Liver (tissue), 3 donors: ENCODE measurements at regions not wholly inside any gene's neighbourhood (a gene's known extent, or its start where the extent isn't known, plus 50 kb on each side); places are given as distances from the start of the nearest gene placed in this dataset.

Source experiments
- ATF3 ChIP-seq: IDR thresholded peaks from 2 replicates; pipeline ENCODE4 v1.6.1; 2016; ENCODE audit warnings: antibody characterized with exemption
- CTCF ChIP-seq: fragments of 150-350 bp; IDR thresholded peaks from 2 replicates; pipeline ENCODE4 v1.5.1; 2017; ENCODE audit warnings: improper control_type of control experiment, low read depth, low read length; ENCODE audit not compliant: missing input control
- EGR1 ChIP-seq, 2 donors: IDR thresholded peaks; 2 replicates each; pipeline ENCODE4 v1.6.1; 2016 to 2018; ENCODE audit warnings: antibody characterized with exemption in 2 of 2, low read depth in 2 of 2
- GABPA ChIP-seq, 2 donors: IDR thresholded peaks in 1 of 2; conservative IDR thresholded peaks in 1 of 2; 2 replicates each; pipeline ENCODE4 v1.6.1; 2016; ENCODE audit warnings: antibody characterized with exemption in 2 of 2, mild to moderate bottlenecking in 1 of 2, moderate library complexity in 1 of 2
- HNF4A ChIP-seq, 2 donors: conservative IDR thresholded peaks; 2 replicates each; pipeline ENCODE4 v1.6.1; 2016; ENCODE audit warnings: antibody characterized with exemption in 2 of 2, mild to moderate bottlenecking in 2 of 2
- MAX ChIP-seq: IDR thresholded peaks from 2 replicates; pipeline ENCODE4 v1.6.1; 2016; ENCODE audit warnings: antibody characterized with exemption
- REST ChIP-seq: IDR thresholded peaks from 2 replicates; pipeline ENCODE4 v1.6.1; 2016; ENCODE audit warnings: antibody characterized with exemption, mild to moderate bottlenecking
- RXRA ChIP-seq, 2 donors: IDR thresholded peaks; 2 replicates each; pipeline ENCODE4 v1.6.1; 2017 to 2018; ENCODE audit warnings: antibody characterized with exemption in 2 of 2, mild to moderate bottlenecking in 1 of 2
- SP1 ChIP-seq: IDR thresholded peaks from 2 replicates; pipeline ENCODE4 v1.6.1; 2018; ENCODE audit warnings: antibody characterized with exemption, mild to moderate bottlenecking
- YY1 ChIP-seq: IDR thresholded peaks from 2 replicates; pipeline ENCODE4 v1.6.1; 2016; ENCODE audit warnings: antibody characterized with exemption, mild to moderate bottlenecking
- ZBTB33 ChIP-seq: IDR thresholded peaks from 2 replicates; pipeline ENCODE4 v1.6.1; 2016; ENCODE audit warnings: antibody characterized with exemption
- donor health status: healthy.
- donor health status: healthy.

GRCh38 chr6:19231878-19232561, 605.1 kb upstream of the ID4 start:
- no peak for TF ChIP-seq ATF3
- TF ChIP-seq MAX: no peak
- TF ChIP-seq YY1: no peak
- no peak for TF ChIP-seq CTCF
- no peak for TF ChIP-seq SP1
- TF ChIP-seq ZBTB33: no peak
- no peak for TF ChIP-seq RXRA (IDR thresholded peaks at IDR 0.05)
- no peak for TF ChIP-seq HNF4A (conservative IDR thresholded peaks at IDR 0.05)
- TF ChIP-seq GABPA (IDR thresholded peaks at IDR 0.05 in 1 of 2, conservative IDR thresholded peaks at IDR 0.05 in 1 of 2): no peak
- TF ChIP-seq EGR1 (IDR thresholded peaks at IDR 0.05; ENCODE audit: low read depth in 2 of 2): no peak
- TF ChIP-seq REST: no peak
